Epidermal melanocyte (primary cell): ENCODE measurements at regions not wholly inside any gene's neighbourhood (a gene's known extent, or its start where the extent isn't known, plus 50 kb on each side); places are given as distances from the start of the nearest gene placed in this dataset.

Experiments used
- DNase-seq: peaks from one replicate; pipeline ENCODE4 v3.0.0; 2011; ENCODE audit warnings: low spot score; ENCODE audit not compliant: insufficient read length

GRCh38 chr6:121816361-121816760, 380.9 kb downstream of the GJA1 start:
- no peak for DNase-seq

- no peak for DNase-seq
Observed at GRCh38 chr6:121816906-121817540, 381.6 kb downstream of the GJA1 start.

GRCh38 chr6:121823437-121823851, 388.0 kb downstream of the GJA1 start:
- DNase-seq: no peak

- DNase-seq: no peak
Observed at GRCh38 chr6:121826156-121826810, 390.8 kb downstream of the GJA1 start.

- DNase-seq: no peak
Observed at GRCh38 chr6:121828146-121828886, 392.9 kb downstream of the GJA1 start.

GRCh38 chr6:121830736-121831135, 395.3 kb downstream of the GJA1 start:
- DNase-seq: no peak

GRCh38 chr6:121835662-121836061, 400.2 kb downstream of the GJA1 start:
- no peak for DNase-seq

GRCh38 chr6:121837545-121838229, 402.2 kb downstream of the GJA1 start:
- no peak for DNase-seq

- no peak for DNase-seq
Observed at GRCh38 chr6:121838842-121839241, 403.4 kb downstream of the GJA1 start.

GRCh38 chr6:121839896-121840295, 404.4 kb downstream of the GJA1 start:
- DNase-seq: no peak

- DNase-seq: no peak
Observed at GRCh38 chr6:121844898-121845297, 409.5 kb downstream of the GJA1 start.

- no peak for DNase-seq
Observed at GRCh38 chr6:121847806-121848522, 412.5 kb downstream of the GJA1 start.

GRCh38 chr6:121848523-121849255, 413.2 kb downstream of the GJA1 start:
- no peak for DNase-seq

GRCh38 chr6:121849477-121849876, 414.0 kb downstream of the GJA1 start:
- DNase-seq: no peak

- no peak for DNase-seq
Observed at GRCh38 chr6:121851056-121851455, 415.6 kb downstream of the GJA1 start.

- DNase-seq: no peak
Observed at GRCh38 chr6:121853686-121854085, 418.2 kb downstream of the GJA1 start.

- DNase-seq: no peak
Observed at GRCh38 chr6:121855521-121855920, 420.1 kb downstream of the GJA1 start.

- DNase-seq: no peak
Observed at GRCh38 chr6:121856296-121856695, 420.9 kb downstream of the GJA1 start.

- DNase-seq: no peak
Observed at GRCh38 chr6:121857551-121857950, 422.1 kb downstream of the GJA1 start.

GRCh38 chr6:121858310-121858709, 422.9 kb downstream of the GJA1 start:
- DNase-seq: no peak

- DNase-seq: no peak
Observed at GRCh38 chr6:121858986-121859385, 423.5 kb downstream of the GJA1 start.
